RWPE1 (cell line): ENCODE measurements at regions not wholly inside any gene's neighbourhood (a gene's known extent, or its start where the extent isn't known, plus 50 kb on each side); places are given as distances from the start of the nearest gene placed in this dataset.

Experiments used
- CTCF ChIA-PET: fragments of 350-600 bp; sonication (Branson Sonifier 250); formaldehyde crosslinking; extraction: SDS; loops from one replicate; lab custom pipeline; 2021; lab: Yijun Ruan, JAX
- POLR2A ChIA-PET: fragments of 400-600 bp; formaldehyde crosslinking; extraction: SDS; loops from one replicate; lab custom pipeline; 2020; ENCODE audit warnings: antibody characterized with exemption; ENCODE audit not compliant: low non-redundant PET; lab: Yijun Ruan, JAX
- DNase-seq: peaks from one replicate; pipeline ENCODE4 v3.0.0; 2012; ENCODE audit warnings: low spot score
- H3K27ac ChIP-seq: fragments of 450-650 bp; 2 replicates; pipeline ENCODE4 v1.5.1; 2017
- CTCF ChIP-seq: fragments of 450-650 bp; conservative IDR thresholded peaks from 2 replicates; pipeline ENCODE4 v1.5.1; 2017; ENCODE audit warnings: low read depth, mild to moderate bottlenecking

GRCh38 chr6:150546457-150546856 lies 53.2 kb upstream of the PLEKHG1 start:
- no peak for DNase-seq
- no peak for TF ChIP-seq CTCF
- ChIA-PET POLR2A (no interaction called here), CTCF (interaction anchor here (0.6 to 1.0 kb wide), 2 partner anchors 31 to 64 kb away, joined by 3 to 6 read pairs; no protein-coding TSS in a partner anchor)
- no peak overlapping the region for H3K27ac ChIP-seq

GRCh38 chr6:150547502-150548222 lies 52.0 kb upstream of the PLEKHG1 start:
- no peak for TF ChIP-seq CTCF
- ChIA-PET POLR2A (no interaction called here), CTCF (interaction anchor here (1.0 kb wide), 1 partner anchor 30 kb away, joined by 3 read pairs; no protein-coding TSS in a partner anchor)
- no peak for DNase-seq
- H3K27ac ChIP-seq, result no peak overlapping the region

- ChIA-PET POLR2A (no interaction called here), CTCF (no interaction called here)
- no peak overlapping the region for H3K27ac ChIP-seq
- TF ChIP-seq CTCF, result no peak
- no peak for DNase-seq
These were observed 51.4 kb upstream of the PLEKHG1 start for GRCh38 chr6:150548330-150548729.

GRCh38 chr6:150549007-150549406 lies 50.7 kb upstream of the PLEKHG1 start:
- ChIA-PET POLR2A (no interaction called here), CTCF (no interaction called here)
- no peak for DNase-seq
- H3K27ac ChIP-seq, result no peak overlapping the region
- TF ChIP-seq CTCF, result no peak

- no peak for TF ChIP-seq CTCF
- POLR2A ChIA-PET, result no interaction called here
- CTCF ChIA-PET, result no interaction called here
- no peak for DNase-seq
- H3K27ac ChIP-seq, result no peak overlapping the region
These were observed 50.0 kb upstream of the PLEKHG1 start for GRCh38 chr6:150549674-150550101.
